ENCODE measurements at regions not wholly inside any gene's neighbourhood (a gene's known extent, or its start where the extent isn't known, plus 50 kb on each side); places are given as distances from the start of the nearest gene placed in this dataset.

GRCh38 chr6:54694928-54695532 lies 151.5 kb upstream of the FAM83B start:
- intact Hi-C loops (cut with micrococcal nuclease): no loop called here
- no peaks in the 10 kb centered on the region for H3K27me3 Mint-ChIP-seq
- H3K36me3 Mint-ChIP-seq (ENCODE audit: low read depth): no peaks in the 10 kb centered on the region
- no peak overlapping the region for H3K4me3 Mint-ChIP-seq
- no peak overlapping the region for H3K27ac Mint-ChIP-seq
- H3K9me3 Mint-ChIP-seq: no peaks in the 10 kb centered on the region
- DNase-seq: no peak
- no peaks in the 10 kb centered on the region for H3K4me1 Mint-ChIP-seq

- Mint-ChIP-seq H3K27me3 (no peaks in the 10 kb centered on the region), H3K36me3 (ENCODE audit: low read depth) (no peaks in the 10 kb centered on the region), H3K9me3 (no peaks in the 10 kb centered on the region), H3K4me1 (no peaks in the 10 kb centered on the region), H3K4me3 (no peak overlapping the region), H3K27ac (no peak overlapping the region)
- no peak for DNase-seq
- intact Hi-C loops (cut with micrococcal nuclease): no loop called here
Measured at GRCh38 chr6:54695815-54696214, 150.8 kb upstream of the FAM83B start.

GRCh38 chr6:54697424-54697823 lies 149.1 kb upstream of the FAM83B start:
- intact Hi-C loops (cut with micrococcal nuclease): no loop called here
- no peak overlapping the region for H3K4me3 Mint-ChIP-seq
- DNase-seq: no peak
- H3K4me1 Mint-ChIP-seq: no peaks in the 10 kb centered on the region
- no peaks in the 10 kb centered on the region for H3K36me3 Mint-ChIP-seq (ENCODE audit: low read depth)
- no peaks in the 10 kb centered on the region for H3K27me3 Mint-ChIP-seq
- H3K9me3 Mint-ChIP-seq: no peaks in the 10 kb centered on the region
- no peak overlapping the region for H3K27ac Mint-ChIP-seq

- no peak overlapping the region for H3K27ac Mint-ChIP-seq
- intact Hi-C loops (cut with micrococcal nuclease): no loop called here
- no peaks in the 10 kb centered on the region for H3K9me3 Mint-ChIP-seq
- no peaks in the 10 kb centered on the region for H3K4me1 Mint-ChIP-seq
- no peaks in the 10 kb centered on the region for H3K36me3 Mint-ChIP-seq (ENCODE audit: low read depth)
- no peak overlapping the region for H3K4me3 Mint-ChIP-seq
- no peak for DNase-seq
- no peaks in the 10 kb centered on the region for H3K27me3 Mint-ChIP-seq
Measured at GRCh38 chr6:54698974-54699373, 147.6 kb upstream of the FAM83B start.

GRCh38 chr6:54700158-54700557 lies 146.4 kb upstream of the FAM83B start:
- H3K36me3 Mint-ChIP-seq (ENCODE audit: low read depth): no peaks in the 10 kb centered on the region
- DNase-seq: no peak
- no peaks in the 10 kb centered on the region for H3K9me3 Mint-ChIP-seq
- no peaks in the 10 kb centered on the region for H3K27me3 Mint-ChIP-seq
- no peak overlapping the region for H3K4me3 Mint-ChIP-seq
- no peaks in the 10 kb centered on the region for H3K4me1 Mint-ChIP-seq
- H3K27ac Mint-ChIP-seq: no peak overlapping the region
- intact Hi-C loops (cut with micrococcal nuclease): no loop called here

GRCh38 chr6:54702772-54703171 lies 143.8 kb upstream of the FAM83B start:
- H3K36me3 Mint-ChIP-seq (ENCODE audit: low read depth): no peaks in the 10 kb centered on the region
- H3K4me3 Mint-ChIP-seq: no peak overlapping the region
- no peaks in the 10 kb centered on the region for H3K9me3 Mint-ChIP-seq
- DNase-seq: no peak
- no peaks in the 10 kb centered on the region for H3K27me3 Mint-ChIP-seq
- no peak overlapping the region for H3K27ac Mint-ChIP-seq
- H3K4me1 Mint-ChIP-seq: no peaks in the 10 kb centered on the region
- intact Hi-C loops (cut with micrococcal nuclease): no loop called here

- intact Hi-C loops (cut with micrococcal nuclease): no loop called here
- Mint-ChIP-seq H3K27ac (no peak overlapping the region), H3K4me1 (no peaks in the 10 kb centered on the region), H3K27me3 (no peaks in the 10 kb centered on the region), H3K4me3 (no peak overlapping the region), H3K9me3 (no peaks in the 10 kb centered on the region), H3K36me3 (ENCODE audit: low read depth) (no peaks in the 10 kb centered on the region)
- no peak for DNase-seq
Measured at GRCh38 chr6:54706391-54706790, 140.2 kb upstream of the FAM83B start.

GRCh38 chr6:54706844-54707605 lies 139.5 kb upstream of the FAM83B start:
- intact Hi-C loops (cut with micrococcal nuclease): no loop called here

GRCh38 chr6:54710456-54710855 lies 136.1 kb upstream of the FAM83B start:
- Mint-ChIP-seq H3K9me3 (no peaks in the 10 kb centered on the region), H3K27ac (no peak overlapping the region), H3K4me1 (no peaks in the 10 kb centered on the region), H3K4me3 (no peak overlapping the region), H3K27me3 (no peaks in the 10 kb centered on the region), H3K36me3 (ENCODE audit: low read depth) (no peaks in the 10 kb centered on the region)
- intact Hi-C loops (cut with micrococcal nuclease): no loop called here
- no peak for DNase-seq

More at GRCh38 chr6:54706844-54707605, 139.5 kb upstream of the FAM83B start:
- Mint-ChIP-seq H3K27me3 (no peaks in the 10 kb centered on the region), H3K36me3 (ENCODE audit: low read depth) (no peaks in the 10 kb centered on the region), H3K4me1 (no peaks in the 10 kb centered on the region), H3K9me3 (no peaks in the 10 kb centered on the region), H3K27ac (no peak overlapping the region), H3K4me3 (no peak overlapping the region)
- DNase-seq: no peak

- no peaks in the 10 kb centered on the region for H3K9me3 Mint-ChIP-seq
- H3K27me3 Mint-ChIP-seq: no peaks in the 10 kb centered on the region
- no peak for DNase-seq
- H3K4me1 Mint-ChIP-seq: no peaks in the 10 kb centered on the region
- no peak overlapping the region for H3K4me3 Mint-ChIP-seq
- intact Hi-C loops (cut with micrococcal nuclease): loop anchor here (5.0 kb wide), 2 partner anchors 351 to 739 kb away; no protein-coding TSS in a partner anchor
- H3K36me3 Mint-ChIP-seq (ENCODE audit: low read depth): no peaks in the 10 kb centered on the region
- no peak overlapping the region for H3K27ac Mint-ChIP-seq
Measured at GRCh38 chr6:54716010-54716409, 130.6 kb upstream of the FAM83B start.

- H3K27me3 Mint-ChIP-seq: no peaks in the 10 kb centered on the region
- no peak for DNase-seq
- intact Hi-C loops (cut with micrococcal nuclease): loop anchor here (5.0 kb wide), 2 partner anchors 350 to 740 kb away; no protein-coding TSS in a partner anchor
- H3K4me3 Mint-ChIP-seq: no peak overlapping the region
- no peaks in the 10 kb centered on the region for H3K4me1 Mint-ChIP-seq
- no peaks in the 10 kb centered on the region for H3K9me3 Mint-ChIP-seq
- no peaks in the 10 kb centered on the region for H3K36me3 Mint-ChIP-seq (ENCODE audit: low read depth)
- H3K27ac Mint-ChIP-seq: no peak overlapping the region
Measured at GRCh38 chr6:54716877-54717276, 129.7 kb upstream of the FAM83B start.

GRCh38 chr6:54717849-54718455 lies 128.6 kb upstream of the FAM83B start:
- H3K4me1 Mint-ChIP-seq: no peaks in the 10 kb centered on the region
- no peak overlapping the region for H3K4me3 Mint-ChIP-seq
- no peaks in the 10 kb centered on the region for H3K27me3 Mint-ChIP-seq
- H3K27ac Mint-ChIP-seq: no peak overlapping the region
- no peaks in the 10 kb centered on the region for H3K9me3 Mint-ChIP-seq
- intact Hi-C loops (cut with micrococcal nuclease): loop anchor here (2.0 to 5.0 kb wide), 3 partner anchors 349 to 741 kb away; no protein-coding TSS in a partner anchor
- no peaks in the 10 kb centered on the region for H3K36me3 Mint-ChIP-seq (ENCODE audit: low read depth)
- DNase-seq: peak; percentile 85

- Mint-ChIP-seq H3K9me3 (no peaks in the 10 kb centered on the region), H3K4me3 (no peak overlapping the region), H3K4me1 (no peaks in the 10 kb centered on the region), H3K27me3 (no peaks in the 10 kb centered on the region), H3K36me3 (ENCODE audit: low read depth) (no peaks in the 10 kb centered on the region), H3K27ac (no peak overlapping the region)
- intact Hi-C loops (cut with micrococcal nuclease): loop anchor here (2.0 to 5.0 kb wide), 3 partner anchors 349 to 741 kb away; no protein-coding TSS in a partner anchor
- no peak for DNase-seq
Measured at GRCh38 chr6:54718541-54719023, 128.0 kb upstream of the FAM83B start.

GRCh38 chr6:54719131-54719530 lies 127.4 kb upstream of the FAM83B start:
- Mint-ChIP-seq H3K4me1 (no peaks in the 10 kb centered on the region), H3K27me3 (no peaks in the 10 kb centered on the region), H3K36me3 (ENCODE audit: low read depth) (no peaks in the 10 kb centered on the region), H3K27ac (no peak overlapping the region), H3K9me3 (no peaks in the 10 kb centered on the region), H3K4me3 (no peak overlapping the region)
- DNase-seq: no peak
- intact Hi-C loops (cut with micrococcal nuclease): loop anchor here (2.0 to 5.0 kb wide), 3 partner anchors 348 to 742 kb away; no protein-coding TSS in a partner anchor
